ENCODE measurements at regions not wholly inside any gene's neighbourhood (a gene's known extent, or its start where the extent isn't known, plus 50 kb on each side); places are given as distances from the start of the nearest gene placed in this dataset.
"Not testable (repeated sequence)": the region's sequence is repeated elsewhere in the genome, so short reads cannot be mapped to it uniquely, and the experiment has no call there.

- no peaks in the 10 kb centered on the region for H3K36me3 ChIP-seq
- no peak for DNase-seq
- no peaks in the 10 kb centered on the region for H3K27me3 ChIP-seq
- H3K4me3 ChIP-seq: no peak overlapping the region
- no peaks in the 10 kb centered on the region for H3K9me3 ChIP-seq
Observed at GRCh38 chr21:31420354-31420753, 76.3 kb upstream of the TIAM1 start.

- H3K36me3 ChIP-seq: no peaks in the 10 kb centered on the region
- no peak overlapping the region for H3K4me3 ChIP-seq
- H3K9me3 ChIP-seq: no peaks in the 10 kb centered on the region
- no peak for DNase-seq
- H3K27me3 ChIP-seq: no peaks in the 10 kb centered on the region
Observed at GRCh38 chr21:31418377-31419001, 74.4 kb upstream of the TIAM1 start.

DNA sequence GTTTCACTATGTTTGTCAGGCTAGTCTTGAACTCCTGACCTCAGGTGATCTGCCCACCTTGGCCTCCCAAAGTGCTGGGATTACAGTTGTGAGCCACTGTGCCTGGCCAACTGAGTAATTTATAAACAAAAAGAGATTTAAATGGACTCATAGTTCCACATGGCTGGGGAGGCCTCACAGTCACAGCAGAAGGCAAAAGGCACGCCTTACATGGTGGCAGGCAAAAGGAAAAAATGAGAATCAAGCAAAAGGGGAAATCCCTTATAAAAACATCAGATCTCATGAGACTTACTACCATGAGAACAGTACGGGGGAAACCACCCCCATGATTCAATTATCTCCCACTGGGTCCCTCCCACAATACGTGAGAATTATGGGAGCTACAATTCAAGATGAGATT, 73.2 kb upstream of the TIAM1 start:
- not testable (repeated sequence) for H3K4me3 ChIP-seq, H3K9me3 ChIP-seq, H3K36me3 ChIP-seq, H3K27me3 ChIP-seq, DNase-seq

- no peak for DNase-seq
- H3K36me3 ChIP-seq: no peaks in the 10 kb centered on the region
- H3K4me3 ChIP-seq: no peak overlapping the region
- H3K9me3 ChIP-seq: no peaks in the 10 kb centered on the region
- H3K27me3 ChIP-seq: no peaks in the 10 kb centered on the region
Observed at GRCh38 chr21:31416465-31416864, 72.4 kb upstream of the TIAM1 start.

DNA sequence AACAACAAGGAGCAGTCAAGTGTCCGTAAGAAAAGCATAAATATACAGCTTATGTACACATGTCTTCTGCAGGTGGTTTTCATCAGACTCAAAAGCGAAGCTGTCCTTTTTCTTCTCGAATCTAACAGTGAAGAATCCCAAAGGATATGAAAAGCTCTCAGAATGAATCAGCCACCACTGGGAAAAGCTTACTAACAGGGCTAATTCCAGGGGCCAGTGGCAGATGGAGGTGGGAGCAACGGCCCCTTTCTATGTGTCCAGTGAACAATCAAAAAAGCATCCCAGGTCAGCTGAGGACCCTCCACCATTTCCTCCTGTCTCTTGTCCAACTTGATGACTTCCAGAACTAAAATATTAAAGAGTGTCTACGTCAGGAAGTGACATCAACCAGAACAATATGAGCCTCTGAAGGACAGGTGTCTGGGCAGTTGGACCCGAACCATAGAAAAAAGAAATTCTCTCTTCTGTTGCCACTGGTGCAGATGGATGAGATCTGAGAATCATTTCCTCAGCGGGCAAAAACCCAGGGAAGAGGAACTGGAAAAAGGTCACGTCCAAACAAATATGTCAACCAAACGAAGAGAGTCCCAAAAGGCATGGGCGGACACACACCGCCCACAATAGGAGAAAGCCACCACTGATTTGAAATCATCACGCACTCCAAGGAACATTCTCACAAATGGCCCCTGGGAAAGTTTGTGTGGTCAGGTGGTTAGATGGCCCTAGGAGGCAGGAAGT, 70.4 kb upstream of the TIAM1 start:
- no peak for DNase-seq

DNA sequence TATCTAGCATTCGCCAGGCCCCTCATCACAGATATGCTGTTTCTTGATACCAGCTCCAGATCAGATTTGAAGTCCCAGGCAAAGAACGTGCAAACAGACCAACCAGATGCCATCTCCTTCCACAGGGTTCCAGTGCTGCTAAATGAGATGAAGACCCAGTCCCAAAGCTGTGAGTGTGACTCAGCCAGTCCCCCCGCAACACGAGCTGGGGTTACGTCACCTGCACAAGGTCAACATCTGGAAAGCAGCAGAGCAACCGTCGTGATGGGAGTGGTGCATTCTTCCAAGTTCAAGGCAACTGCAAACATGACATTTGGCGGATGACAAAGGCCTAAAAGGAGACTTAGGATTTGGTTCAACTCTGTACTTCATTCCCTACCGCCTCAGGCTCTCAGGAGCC, 69.6 kb upstream of the TIAM1 start:
- no peaks in the 10 kb centered on the region for H3K27me3 ChIP-seq
- no peak overlapping the region for H3K4me3 ChIP-seq
- no peaks in the 10 kb centered on the region for H3K36me3 ChIP-seq
- H3K9me3 ChIP-seq: no peaks in the 10 kb centered on the region
- no peak for DNase-seq

More for the DNA sequence above, 70.4 kb upstream of the TIAM1 start:
- H3K36me3 ChIP-seq: no peaks in the 10 kb centered on the region
- H3K27me3 ChIP-seq: no peaks in the 10 kb centered on the region
- no peaks in the 10 kb centered on the region for H3K9me3 ChIP-seq
- H3K4me3 ChIP-seq: no peak overlapping the region

DNA sequence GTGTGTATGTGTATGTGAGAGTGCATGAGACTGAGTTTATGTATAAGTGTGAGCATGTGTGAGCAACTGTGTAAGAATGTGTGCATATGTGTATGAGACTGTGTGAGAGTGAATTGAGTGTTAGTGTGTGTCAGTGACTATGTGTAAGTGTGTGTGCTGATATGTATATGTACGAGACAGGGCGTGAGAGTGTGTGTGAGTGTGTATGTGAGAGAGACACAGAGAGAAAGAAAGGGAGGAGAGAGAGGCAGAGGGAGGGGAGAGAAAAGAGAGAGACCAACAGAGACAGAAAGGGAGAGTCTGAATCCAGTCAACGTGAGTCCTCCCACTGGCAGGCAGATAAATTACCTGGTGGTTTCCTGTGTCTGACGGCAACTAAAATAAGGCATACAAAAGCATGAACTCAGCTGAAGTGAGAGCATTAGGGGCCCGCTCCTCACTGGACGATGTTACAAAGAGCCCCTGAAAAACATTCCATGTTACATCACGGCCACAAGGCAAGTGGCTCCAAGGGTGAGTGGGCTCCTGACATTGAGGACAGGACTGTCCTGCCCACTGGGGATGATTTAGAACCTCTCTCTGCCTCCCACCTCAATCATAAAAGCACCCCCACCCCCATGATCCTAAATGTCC, 66.6 kb upstream of the TIAM1 start:
- Histone ChIP-seq H3K4me3 (no peak overlapping the region), H3K36me3 (no peaks in the 10 kb centered on the region), H3K9me3 (no peaks in the 10 kb centered on the region), H3K27me3 (no peaks in the 10 kb centered on the region)
- no peak for DNase-seq

DNA sequence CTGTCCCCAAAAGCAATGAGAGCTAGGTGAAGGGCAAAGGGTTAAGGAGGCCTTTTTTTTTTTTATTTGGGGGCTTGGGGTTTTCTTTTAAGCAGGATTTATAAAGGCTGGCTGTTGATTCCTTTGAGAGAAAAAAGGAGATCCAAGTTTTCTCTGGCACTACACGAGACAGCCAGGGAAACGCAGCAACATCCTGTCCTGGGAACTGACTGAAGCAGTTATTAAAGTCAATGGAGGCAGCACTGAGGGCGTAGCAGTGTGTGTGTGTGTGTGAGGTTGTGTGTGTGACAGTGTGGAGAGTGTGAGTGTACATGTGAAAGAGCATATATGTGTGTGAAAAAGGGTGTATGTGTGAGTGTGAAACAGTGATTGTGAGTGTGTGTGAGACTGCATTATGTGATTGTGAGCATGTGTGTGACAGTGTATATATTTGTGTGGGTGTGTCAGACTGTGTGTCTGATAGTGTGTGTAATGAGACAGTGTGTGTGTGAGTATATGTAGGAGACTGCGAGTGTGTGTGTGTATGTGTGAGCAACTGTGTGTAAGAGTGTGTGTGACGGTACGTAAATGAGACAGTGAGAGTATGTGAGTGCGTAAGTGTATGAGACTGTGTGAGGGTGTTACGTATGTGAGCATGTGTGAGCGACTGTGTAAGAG, 65.9 kb upstream of the TIAM1 start:
- DNase-seq: no peak
- Histone ChIP-seq H3K27me3 (no peaks in the 10 kb centered on the region), H3K9me3 (no peaks in the 10 kb centered on the region), H3K36me3 (no peaks in the 10 kb centered on the region), H3K4me3 (no peak overlapping the region)

DNA sequence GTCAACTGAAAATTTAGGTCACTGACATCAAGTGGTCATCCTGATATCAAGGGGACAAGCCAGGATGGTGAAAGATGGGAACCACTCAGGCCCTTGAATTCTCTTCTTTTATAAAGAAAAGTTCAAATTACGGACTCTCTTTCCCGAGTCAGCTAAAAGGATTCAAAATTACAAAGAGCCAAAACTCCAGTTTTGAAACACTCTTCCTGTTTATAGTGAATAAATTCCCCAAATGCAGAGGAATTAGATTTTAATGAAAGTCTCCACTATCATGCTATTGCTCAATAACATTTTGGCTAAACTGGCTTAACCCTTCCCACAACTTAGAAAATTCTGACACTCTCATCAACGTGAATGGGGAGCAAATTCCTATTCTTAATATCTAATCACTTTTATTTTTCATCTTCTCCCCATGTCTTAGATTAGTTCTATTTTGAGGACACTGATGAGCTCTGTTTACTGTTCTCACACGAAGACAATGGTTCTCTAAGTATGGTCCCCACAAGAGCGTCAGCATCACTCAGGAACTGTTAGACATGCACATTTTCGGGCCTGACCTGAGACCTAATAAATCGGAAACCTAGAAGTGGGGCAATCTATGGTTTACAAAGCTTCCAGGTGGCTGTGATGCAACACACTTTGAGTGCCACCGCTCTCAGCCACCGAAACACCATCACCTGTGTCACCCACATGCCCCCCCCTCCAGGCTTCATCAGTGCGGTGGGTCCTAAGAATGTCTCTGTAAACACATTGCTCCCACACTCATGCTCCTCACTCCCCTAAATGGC, 64.4 kb upstream of the TIAM1 start:
- DNase-seq: no peak
- Histone ChIP-seq H3K27me3 (no peaks in the 10 kb centered on the region), H3K9me3 (no peaks in the 10 kb centered on the region), H3K36me3 (no peaks in the 10 kb centered on the region), H3K4me3 (no peak overlapping the region)

DNA sequence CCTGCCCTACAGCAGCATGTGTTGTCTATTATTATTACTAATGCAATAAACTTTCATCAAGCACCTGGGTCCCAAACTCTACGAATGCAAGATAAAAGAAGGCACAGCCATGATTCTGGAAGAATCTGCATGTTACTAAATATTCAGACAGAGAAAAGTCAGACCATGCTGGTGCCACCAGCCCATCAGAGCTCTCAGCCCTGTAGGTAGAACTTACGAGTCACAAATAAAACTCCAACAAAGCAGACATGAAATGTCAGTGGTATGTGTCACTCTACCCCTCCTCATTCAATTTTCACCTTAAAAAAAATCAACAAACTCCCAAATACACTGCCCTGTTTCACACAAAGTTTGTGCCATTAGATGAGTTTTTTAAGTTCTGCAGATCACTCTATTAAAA, 62.4 kb upstream of the TIAM1 start:
- Histone ChIP-seq H3K4me3 (no peak overlapping the region), H3K27me3 (no peaks in the 10 kb centered on the region), H3K9me3 (no peaks in the 10 kb centered on the region), H3K36me3 (no peaks in the 10 kb centered on the region)
- no peak for DNase-seq

GRCh38 chr21:31405604-31406003, 61.5 kb upstream of the TIAM1 start:
- no peak for DNase-seq
- H3K9me3 ChIP-seq: no peaks in the 10 kb centered on the region
- H3K27me3 ChIP-seq: no peaks in the 10 kb centered on the region

DNA sequence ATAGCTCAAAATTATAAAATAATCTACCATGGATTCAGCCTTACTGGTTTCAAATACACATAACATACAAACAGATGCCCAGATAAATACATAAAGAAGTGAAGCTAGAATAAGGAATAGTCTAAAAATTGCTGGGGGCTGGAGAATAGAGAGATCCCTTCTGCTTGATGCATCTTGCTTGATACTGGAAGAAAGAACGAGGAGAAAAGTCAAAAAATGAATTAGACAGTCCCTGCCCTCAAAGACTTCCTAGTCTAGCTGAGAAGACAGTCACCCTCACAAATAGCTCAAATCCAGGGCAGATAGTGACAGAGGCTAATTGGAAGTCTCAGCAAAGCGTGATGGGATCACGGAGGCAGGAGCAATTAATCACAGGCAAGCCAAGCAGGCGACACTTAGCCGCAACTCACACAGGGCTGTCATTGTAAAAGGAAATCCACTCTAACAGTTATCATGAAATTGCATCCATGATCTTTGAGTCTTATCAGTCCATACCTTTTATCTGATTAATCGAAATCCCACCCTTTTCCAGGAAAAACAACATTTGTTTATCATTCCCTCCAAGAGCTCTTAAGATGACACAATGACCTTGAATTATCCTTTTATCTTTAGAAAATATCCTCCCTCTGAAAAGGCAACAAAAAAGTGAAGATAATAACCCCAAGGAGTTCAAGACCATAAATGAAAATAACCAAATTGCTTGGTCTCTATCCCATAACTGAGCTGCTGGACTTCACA, 59.7 kb upstream of the TIAM1 start:
- DNase-seq: no peak
- Histone ChIP-seq H3K36me3 (no peaks in the 10 kb centered on the region), H3K27me3 (no peaks in the 10 kb centered on the region), H3K9me3 (no peaks in the 10 kb centered on the region), H3K4me3 (no peak overlapping the region)

More at GRCh38 chr21:31405604-31406003, 61.5 kb upstream of the TIAM1 start:
- H3K4me3 ChIP-seq: no peak overlapping the region
- H3K36me3 ChIP-seq: no peaks in the 10 kb centered on the region

GRCh38 chr21:31399591-31399990, 55.5 kb upstream of the TIAM1 start:
- DNase-seq: no peak
- no peaks in the 10 kb centered on the region for H3K9me3 ChIP-seq
- no peaks in the 10 kb centered on the region for H3K36me3 ChIP-seq
- H3K4me3 ChIP-seq: no peak overlapping the region
- no peaks in the 10 kb centered on the region for H3K27me3 ChIP-seq

GRCh38 chr21:31398574-31398973, 54.5 kb upstream of the TIAM1 start:
- DNase-seq: no peak

DNA sequence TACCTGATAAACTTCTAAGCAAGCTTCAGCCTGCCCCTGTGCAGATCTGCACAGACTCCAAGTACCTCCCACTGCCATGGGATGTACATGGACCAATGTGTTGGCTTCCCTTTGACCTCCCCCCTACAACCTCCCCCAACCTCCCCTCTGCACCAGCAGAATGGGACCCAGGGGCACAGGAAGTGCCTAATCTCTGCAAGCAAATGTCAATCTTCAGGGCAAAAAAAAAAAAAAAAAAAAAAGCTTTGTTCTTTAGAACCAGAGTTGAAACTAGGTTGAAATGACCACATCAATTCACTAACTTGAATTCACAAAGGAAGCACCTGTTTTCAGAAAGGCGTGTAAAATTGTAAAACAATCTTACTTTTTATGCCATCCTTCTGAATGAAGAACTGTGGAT, 53.9 kb upstream of the TIAM1 start:
- Histone ChIP-seq H3K36me3 (no peaks in the 10 kb centered on the region), H3K9me3 (no peaks in the 10 kb centered on the region), H3K4me3 (no peak overlapping the region), H3K27me3 (no peaks in the 10 kb centered on the region)
- DNase-seq: no peak

More at GRCh38 chr21:31398574-31398973, 54.5 kb upstream of the TIAM1 start:
- Histone ChIP-seq H3K4me3 (no peak overlapping the region), H3K36me3 (no peaks in the 10 kb centered on the region), H3K27me3 (no peaks in the 10 kb centered on the region), H3K9me3 (no peaks in the 10 kb centered on the region)

GRCh38 chr21:31397515-31397926, 53.5 kb upstream of the TIAM1 start:
- no peaks in the 10 kb centered on the region for H3K27me3 ChIP-seq
- H3K36me3 ChIP-seq: no peaks in the 10 kb centered on the region
- H3K9me3 ChIP-seq: no peaks in the 10 kb centered on the region
- H3K4me3 ChIP-seq: no peak overlapping the region
- DNase-seq: no peak
